Caco-2 (cell line): ENCODE measurements at regions not wholly inside any gene's neighbourhood (a gene's known extent, or its start where the extent isn't known, plus 50 kb on each side); places are given as distances from the start of the nearest gene placed in this dataset.

Experiments
- BruUV-seq: library from RNA; stranded (reverse); fragments of 400-500 nt; replicated peaks from 2 replicates; lab custom pipeline; 2021; lab: Mats Ljungman, UMichigan
- CTCF ChIA-PET: fragments of 300-600 bp; sonication (Branson Sonifier 250); formaldehyde crosslinking; loops from one replicate; lab custom pipeline; 2022; ENCODE audit warnings: antibody characterized with exemption; lab: Charles Lee
- POLR2A ChIA-PET: fragments of 300-600 bp; sonication (Branson Sonifier 250); formaldehyde crosslinking; loops from one replicate; lab custom pipeline; 2022; ENCODE audit warnings: antibody characterized with exemption; lab: Charles Lee
- DNase-seq, 2 experiments: peaks; one replicate each; pipeline versions ENCODE4 v3.0.0 to v3.0.0-alpha.2; 2020 to 2022
- H3K27me3 ChIP-seq: replicated peaks from 2 replicates; pipeline ENCODE4 v1.6.0; 2011; ENCODE audit warnings: low read length; ENCODE audit not compliant: control insufficient read depth, insufficient read depth
- H3K36me3 ChIP-seq: 2 replicates; pipeline ENCODE4 v1.5.1; 2011; ENCODE audit warnings: low read length; ENCODE audit not compliant: control insufficient read depth, insufficient read depth
- H3K4me1 ChIP-seq: fragments of 250-450 bp; sonication (Bioruptor Pico); 2 replicates; pipeline ENCODE4 v1.5.1; 2020; ENCODE audit warnings: mild to moderate bottlenecking
- H3K4me3 ChIP-seq: 2 replicates; pipeline ENCODE4 v1.5.1; 2011; ENCODE audit warnings: low read depth, mild to moderate bottlenecking, control low read depth, low read length
- H3K9me3 ChIP-seq: fragments of 250-450 bp; sonication (Bioruptor Pico); 2 replicates; pipeline ENCODE4 v1.5.1; 2020; ENCODE audit warnings: mild to moderate bottlenecking, moderate library complexity
- H3K27ac Mint-ChIP-seq: one replicate; pipeline ENCODE4 v1.8.0; 2022; ENCODE audit warnings: mixed read lengths; ENCODE audit not compliant: unreplicated experiment
- H3K27me3 Mint-ChIP-seq: one replicate; pipeline ENCODE4 v1.8.0; 2022; ENCODE audit warnings: mixed read lengths; ENCODE audit not compliant: insufficient read depth, unreplicated experiment
- H3K36me3 Mint-ChIP-seq: one replicate; pipeline ENCODE4 v1.8.0; 2022; ENCODE audit warnings: mild to moderate bottlenecking, mixed read lengths; ENCODE audit not compliant: insufficient read depth, unreplicated experiment
- H3K4me1 Mint-ChIP-seq: one replicate; pipeline ENCODE4 v1.8.0; 2022; ENCODE audit warnings: low read depth, mixed read lengths; ENCODE audit not compliant: unreplicated experiment
- H3K4me3 Mint-ChIP-seq: one replicate; pipeline ENCODE4 v1.8.0; 2022; ENCODE audit warnings: mild to moderate bottlenecking, moderate library complexity, mixed read lengths; ENCODE audit not compliant: unreplicated experiment
- H3K9me3 Mint-ChIP-seq: one replicate; pipeline ENCODE4 v1.8.0; 2022; ENCODE audit warnings: mixed read lengths; ENCODE audit not compliant: unreplicated experiment
- CTCF ChIP-seq, 2 experiments: fragments of 200-600 bp in 1 of 2; IDR thresholded peaks; 1 replicate in 1 of 2; 2 replicates in 1 of 2; pipeline versions ENCODE4 v1.5.1 to v1.8.0; 2011 to 2022; ENCODE audit warnings: antibody characterized with exemption in 1 of 2, control low read depth in 1 of 2, inconsistent platforms in 1 of 2, low read depth in 1 of 2, low read length in 1 of 2, mild to moderate bottlenecking in 1 of 2, moderate library complexity in 1 of 2; ENCODE audit not compliant: insufficient read depth in 1 of 2, severe bottlenecking in 1 of 2, unreplicated experiment in 1 of 2
- intact Hi-C: fragments of 100-400 bp; cut with micrococcal nuclease; formaldehyde crosslinking; loops from one replicate; pipeline ENCODE4 v1.10.0; 2022; ENCODE audit not compliant: unreplicated experiment

DNA sequence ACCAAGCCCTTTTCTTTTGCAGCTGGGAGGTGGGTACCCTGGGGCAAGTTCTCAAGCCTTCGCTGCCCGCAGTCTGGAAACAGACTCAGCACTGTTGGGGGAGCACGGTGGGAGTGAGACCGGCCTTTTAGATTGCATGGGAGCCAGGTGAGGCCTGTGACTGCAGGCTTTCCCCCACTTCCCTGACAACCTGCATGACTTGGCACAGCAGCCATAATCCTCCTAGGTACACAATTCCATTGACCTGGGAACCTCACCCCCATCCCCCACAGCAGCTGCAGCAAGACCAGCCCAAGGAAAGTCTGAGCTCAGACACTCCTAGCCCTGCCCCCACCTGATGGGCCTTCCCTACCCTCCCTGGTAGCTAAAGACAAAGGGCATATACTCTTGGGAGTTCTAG, 52.2 kb upstream of the CCDC80 start:
- peak overlapping the region; percentile 56 for H3K27ac Mint-ChIP-seq
- no peak overlapping the region for H3K4me3 Mint-ChIP-seq
- no peak for TF ChIP-seq CTCF (IDR thresholded peaks at IDR 0.05; ENCODE audit: insufficient read depth in 1 of 2, low read depth in 1 of 2, low read length in 1 of 2, severe bottlenecking in 1 of 2, unreplicated experiment in 1 of 2)
- POLR2A ChIA-PET, result no interaction called here
- no peaks in the 10 kb centered on the region for H3K9me3 ChIP-seq
- H3K36me3 ChIP-seq, result no peaks in the 10 kb centered on the region
- DNase-seq, result peak; percentile 35 to 70
- CTCF ChIA-PET, result interaction anchor here (0.6 kb wide), 1 partner anchor 39 kb away, joined by 3 read pairs; no protein-coding TSS in a partner anchor
- BruUV-seq, result no TSS peak
- H3K27me3 Mint-ChIP-seq, result no peaks in the 10 kb centered on the region
- no peaks in the 10 kb centered on the region for H3K27me3 ChIP-seq
- no peak overlapping the region for H3K4me3 ChIP-seq
- H3K4me1 Mint-ChIP-seq, result peaks cover 24% of the 10 kb centered on the region
- peaks cover 10% of the 10 kb centered on the region for H3K9me3 Mint-ChIP-seq
- peaks cover 29% of the 10 kb centered on the region for H3K4me1 ChIP-seq
- H3K36me3 Mint-ChIP-seq, result peaks cover 10% of the 10 kb centered on the region
- intact Hi-C loops, result no loop called here
